ENCODE measurements at regions not wholly inside any gene's neighbourhood (a gene's known extent, or its start where the extent isn't known, plus 50 kb on each side); places are given as distances from the start of the nearest gene placed in this dataset.

- Histone ChIP-seq H3K27me3 (no peaks in the 10 kb centered on the region), H3K36me3 (no peaks in the 10 kb centered on the region), H3K27ac (no peak overlapping the region), H3K4me3 (no peak overlapping the region), H3K9me3 (no peaks in the 10 kb centered on the region), H3K4me1 (no peaks in the 10 kb centered on the region)
- intact Hi-C loops (cut with DNase I) = no loop called here
- 92 to 100% (median 98%) methylated on average over 1 of the region's 1 CpG for WGBS, 4 donors
- ATAC-seq = no peak
- TF ChIP-seq POLR2A (IDR thresholded peaks at IDR 0.05) = no peak
- no peak for DNase-seq
Observed at GRCh38 chr1:82392946-82393345, 592.2 kb downstream of the ADGRL2 start.

DNA sequence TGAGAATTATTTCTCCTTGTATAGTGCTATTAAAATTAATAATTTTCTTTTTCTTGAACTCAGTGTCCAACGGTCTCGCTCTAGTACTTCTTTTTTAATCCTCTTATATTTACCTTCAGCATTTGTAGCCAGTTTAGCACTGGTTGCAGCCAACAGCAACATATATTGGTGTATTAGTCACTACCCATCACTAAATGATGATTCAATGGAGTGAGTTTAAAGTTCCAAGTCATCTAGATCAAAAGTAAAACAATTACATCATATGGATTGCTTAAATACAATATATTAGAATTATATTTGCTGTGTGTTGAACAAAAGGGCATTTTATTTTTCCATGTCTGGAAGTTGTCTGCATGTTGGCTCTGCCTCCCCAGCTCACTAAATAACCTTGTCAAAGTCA, 591.8 kb downstream of the ADGRL2 start:
- ATAC-seq = no peak
- Histone ChIP-seq H3K4me3 (no peak overlapping the region), H3K36me3 (no peaks in the 10 kb centered on the region), H3K9me3 (no peaks in the 10 kb centered on the region), H3K4me1 (no peaks in the 10 kb centered on the region), H3K27me3 (no peaks in the 10 kb centered on the region), H3K27ac (no peak overlapping the region)
- intact Hi-C loops (cut with DNase I) = no loop called here
- 94 to 98% (median 96%) methylated on average over 2 of the region's 2 CpGs for WGBS, 4 donors
- no peak for TF ChIP-seq POLR2A (IDR thresholded peaks at IDR 0.05)
- no peak for TF ChIP-seq CTCF (IDR thresholded peaks at IDR 0.05)
- DNase-seq = no peak

DNA sequence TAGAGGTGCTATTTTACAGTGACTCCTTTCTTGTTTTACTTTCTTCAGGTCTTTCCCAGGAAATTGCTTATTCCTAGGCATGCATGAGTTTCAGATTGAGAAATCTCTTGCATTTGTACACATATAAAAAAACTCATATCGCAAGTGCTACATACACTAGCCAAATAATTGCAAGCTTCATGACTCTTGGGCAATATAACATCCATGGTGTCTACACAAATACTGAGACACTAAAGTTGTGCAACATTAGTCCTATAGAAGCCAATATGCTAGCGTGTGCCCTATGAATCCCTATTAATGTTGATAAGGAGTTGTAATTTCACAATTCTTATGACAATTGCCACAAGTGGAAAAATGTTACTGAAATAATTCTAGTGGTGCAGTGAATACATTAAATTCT, 591.0 kb downstream of the ADGRL2 start:
- Histone ChIP-seq H3K27me3 (no peaks in the 10 kb centered on the region), H3K36me3 (no peaks in the 10 kb centered on the region), H3K4me3 (no peak overlapping the region), H3K9me3 (no peaks in the 10 kb centered on the region), H3K4me1 (no peaks in the 10 kb centered on the region), H3K27ac (no peak overlapping the region)
- ATAC-seq = no peak
- 93 to 98% (median 97%) methylated on average over 2 of the region's 2 CpGs for WGBS, 4 donors
- intact Hi-C loops (cut with DNase I) = no loop called here
- TF ChIP-seq POLR2A (IDR thresholded peaks at IDR 0.05) (no peak), CTCF (IDR thresholded peaks at IDR 0.05) (no peak)
- DNase-seq = no peak

DNA sequence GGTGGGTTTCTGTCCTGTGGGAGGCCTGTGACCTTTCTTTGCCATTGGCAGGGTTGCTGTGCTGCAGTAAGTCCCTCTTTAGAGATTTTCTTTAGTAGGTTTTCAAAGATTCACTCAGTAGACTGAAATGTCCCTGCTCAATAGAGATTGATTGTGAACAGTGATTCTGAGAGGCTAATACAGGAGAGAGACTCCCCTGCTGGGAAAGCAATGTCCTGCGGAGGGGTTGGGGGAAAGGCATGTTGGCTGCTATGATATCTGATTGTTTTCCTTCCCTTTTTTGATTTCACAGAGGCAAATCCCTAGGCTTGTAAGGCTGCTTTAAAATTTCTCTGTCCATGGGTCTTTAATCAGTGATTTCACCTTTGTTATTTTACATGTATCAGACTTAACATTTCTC, 589.9 kb downstream of the ADGRL2 start:
- no peaks in the 10 kb centered on the region for H3K9me3 ChIP-seq
- H3K27ac ChIP-seq = no peak overlapping the region
- 51 to 67% (median 57%) methylated on average over 1 of the region's 1 CpG for WGBS, 4 donors
- no peaks in the 10 kb centered on the region for H3K4me1 ChIP-seq
- no peak for DNase-seq
- TF ChIP-seq POLR2A (IDR thresholded peaks at IDR 0.05) = no peak
- TF ChIP-seq CTCF (IDR thresholded peaks at IDR 0.05) = no peak
- intact Hi-C loops (cut with DNase I) = no loop called here
- H3K27me3 ChIP-seq = no peaks in the 10 kb centered on the region
- no peak overlapping the region for H3K4me3 ChIP-seq
- ATAC-seq = no peak
- no peaks in the 10 kb centered on the region for H3K36me3 ChIP-seq

DNA sequence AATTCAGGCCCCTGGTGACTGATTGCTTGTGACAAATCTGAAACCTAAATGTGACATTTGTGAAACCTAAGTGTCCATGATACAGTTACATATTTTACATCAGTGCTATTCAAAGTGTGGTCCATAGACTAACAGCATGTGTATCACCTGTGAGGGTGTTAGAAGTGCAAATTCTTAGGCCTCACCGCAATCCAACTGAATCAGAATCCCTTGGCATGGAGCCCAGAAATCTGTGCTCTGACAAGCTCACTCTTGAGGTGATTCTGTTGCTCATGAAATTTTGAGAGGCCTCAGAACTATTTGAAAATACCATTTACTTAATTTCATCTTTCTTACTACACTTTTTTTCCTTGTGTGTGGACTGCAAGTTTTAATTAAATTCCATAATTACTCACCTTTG, 587.9 kb downstream of the ADGRL2 start:
- no peak overlapping the region for H3K4me3 ChIP-seq
- no peak overlapping the region for H3K27ac ChIP-seq
- H3K27me3 ChIP-seq = no peaks in the 10 kb centered on the region
- intact Hi-C loops (cut with DNase I) = no loop called here
- no peaks in the 10 kb centered on the region for H3K36me3 ChIP-seq
- TF ChIP-seq POLR2A (IDR thresholded peaks at IDR 0.05) = no peak
- TF ChIP-seq CTCF (IDR thresholded peaks at IDR 0.05) = no peak
- ATAC-seq (no peak), DNase-seq (no peak)
- WGBS, 4 donors = 49 to 68% (median 59%) methylated on average over 1 of the region's 1 CpG
- no peaks in the 10 kb centered on the region for H3K9me3 ChIP-seq
- H3K4me1 ChIP-seq = no peaks in the 10 kb centered on the region
